Fibroblast of the aortic adventitia (primary cell): ENCODE measurements at regions not wholly inside any gene's neighbourhood (a gene's known extent, or its start where the extent isn't known, plus 50 kb on each side); places are given as distances from the start of the nearest gene placed in this dataset.

Experiments
- DNase-seq: peaks from one replicate; pipeline ENCODE4 v3.0.0-alpha.2; 2010; ENCODE audit warnings: low read depth
- H3K4me3 ChIP-seq: 2 replicates; pipeline ENCODE4 v1.5.1; 2011; ENCODE audit warnings: low read depth, mild to moderate bottlenecking, control low read depth, low read length, moderate library complexity
- CTCF ChIP-seq: IDR thresholded peaks from 2 replicates; pipeline ENCODE4 v1.5.1; 2011; ENCODE audit warnings: mild to moderate bottlenecking, low read length, control low read depth, inconsistent platforms; ENCODE audit not compliant: insufficient read depth

- H3K4me3 ChIP-seq, result no peak overlapping the region
- TF ChIP-seq CTCF, result no peak
- no peak for DNase-seq
These were observed 76.2 kb upstream of the UNC5B start for GRCh38 chr10:71136036-71136721.

GRCh38 chr10:71137701-71138100 lies 74.7 kb upstream of the UNC5B start:
- no peak for DNase-seq
- H3K4me3 ChIP-seq, result no peak overlapping the region
- TF ChIP-seq CTCF, result no peak

GRCh38 chr10:71138166-71138830 lies 74.1 kb upstream of the UNC5B start:
- no peak overlapping the region for H3K4me3 ChIP-seq
- no peak for DNase-seq
- TF ChIP-seq CTCF, result no peak

- H3K4me3 ChIP-seq, result no peak overlapping the region
- no peak for DNase-seq
- TF ChIP-seq CTCF, result no peak
These were observed 70.8 kb upstream of the UNC5B start for GRCh38 chr10:71141528-71141927.

GRCh38 chr10:71143170-71143569 lies 69.2 kb upstream of the UNC5B start:
- DNase-seq, result no peak
- H3K4me3 ChIP-seq, result no peak overlapping the region
- TF ChIP-seq CTCF, result no peak

- no peak overlapping the region for H3K4me3 ChIP-seq
- TF ChIP-seq CTCF, result no peak
- DNase-seq, result no peak
These were observed 68.8 kb upstream of the UNC5B start for GRCh38 chr10:71143610-71144009.
